H1 (cell line): ENCODE measurements at regions not wholly inside any gene's neighbourhood (a gene's known extent, or its start where the extent isn't known, plus 50 kb on each side); places are given as distances from the start of the nearest gene placed in this dataset.

ENCODE experiments used
- CTCF ChIA-PET: fragments of 300-600 bp; sonication (Branson Sonifier 250); formaldehyde crosslinking; loops from one replicate; lab custom pipeline; 2021; ENCODE audit not compliant: partially characterized antibody; lab: Charles Lee
- POLR2A ChIA-PET: fragments of 300-600 bp; sonication (Branson Sonifier 250); formaldehyde crosslinking; loops from one replicate; lab custom pipeline; 2021; ENCODE audit warnings: inconsistent platforms; ENCODE audit not compliant: partially characterized antibody; lab: Charles Lee
- DNase-seq, 2 experiments: peaks; one replicate each; pipeline versions ENCODE4 v3.0.0 to v3.0.0-alpha.2; 2010 to 2022; ENCODE audit warnings: low spot score in 2 of 2, low read depth in 1 of 2, mixed read lengths in 1 of 2
- FAIRE-seq: peaks from 2 replicates; lab custom pipeline; 2011; peaks lifted over from hg19 to GRCh38; lab: Jason Lieb, UNC
- H2AFZ ChIP-seq: 2 replicates; pipeline ENCODE4 v1.8.1; 2012; ENCODE audit warnings: low read length, inconsistent platforms
- H2AK5ac ChIP-seq: 2 replicates; pipeline ENCODE4 v1.6.1; 2013; ENCODE audit warnings: low read depth, low read length
- H2BK120ac ChIP-seq: replicated peaks from 2 replicates; pipeline ENCODE3; 2013; ENCODE audit warnings: low read depth, low read length, inconsistent platforms
- H2BK12ac ChIP-seq: 2 replicates; pipeline ENCODE4 v1.6.1; 2013; ENCODE audit warnings: low read depth, low read length
- H2BK15ac ChIP-seq: 2 replicates; pipeline ENCODE4 v1.6.1; 2013; ENCODE audit warnings: low read length
- H2BK20ac ChIP-seq: 2 replicates; pipeline ENCODE4 v1.6.1; 2013; ENCODE audit warnings: low read length
- H2BK5ac ChIP-seq: 2 replicates; pipeline ENCODE4 v1.6.1; 2013; ENCODE audit warnings: low read depth, low read length
- H3K14ac ChIP-seq: 2 replicates; pipeline ENCODE4 v1.6.1; 2013; ENCODE audit warnings: inconsistent platforms; ENCODE audit not compliant: insufficient read length
- H3K18ac ChIP-seq: 2 replicates; pipeline ENCODE4 v1.6.1; 2013; ENCODE audit warnings: low read length; ENCODE audit errors: extremely low read depth
- H3K23ac ChIP-seq: 2 replicates; pipeline ENCODE4 v1.6.1; 2013; ENCODE audit warnings: inconsistent platforms; ENCODE audit not compliant: insufficient read length
- H3K23me2 ChIP-seq: 2 replicates; pipeline ENCODE4 v1.6.1; 2013; ENCODE audit warnings: low read depth, low read length
- H3K27ac ChIP-seq: 2 replicates; pipeline ENCODE4 v1.6.1; 2011; ENCODE audit warnings: low read depth, low read length, inconsistent platforms
- H3K27me3 ChIP-seq, 4 experiments: replicated peaks in 1 of 4; 1 replicate in 1 of 4; 2 replicates in 3 of 4; pipeline versions ENCODE4 v1.6.1 to v1.8.1; 2011 to 2013; ENCODE audit warnings: low read length in 3 of 4, mild to moderate bottlenecking in 3 of 4, inconsistent platforms in 2 of 4, mixed read lengths in 2 of 4, moderate library complexity in 1 of 4; ENCODE audit not compliant: control insufficient read depth in 3 of 4, insufficient read depth in 3 of 4; ENCODE audit errors: extremely low read depth in 1 of 4
- H3K36me3 ChIP-seq, 4 experiments: 2 replicates each; pipeline versions ENCODE4 v1.6.1 to v1.8.1; 2011 to 2013; ENCODE audit warnings: mild to moderate bottlenecking in 4 of 4, low read length in 3 of 4, moderate library complexity in 2 of 4, control low read depth in 1 of 4, inconsistent platforms in 1 of 4; ENCODE audit not compliant: insufficient read depth in 4 of 4, control insufficient read depth in 2 of 4
- H3K4ac ChIP-seq: replicated peaks from 2 replicates; pipeline ENCODE3; 2013; ENCODE audit warnings: low read length, low read depth, mixed read lengths, inconsistent platforms; ENCODE audit not compliant: insufficient read length
- H3K4me1 ChIP-seq, 4 experiments: replicated peaks in 1 of 4; 1 replicate in 1 of 4; 2 replicates in 3 of 4; pipeline versions ENCODE4 v1.6.1 to v1.8.1; 2011 to 2013; ENCODE audit warnings: low read length in 3 of 4, inconsistent platforms in 2 of 4, mixed read lengths in 1 of 4; ENCODE audit not compliant: insufficient read depth in 4 of 4, control insufficient read depth in 3 of 4
- H3K4me2 ChIP-seq, 2 experiments: 2 replicates each; pipeline versions ENCODE4 v1.6.1 to v1.8.1; 2011 to 2013; ENCODE audit warnings: low read depth in 2 of 2, low read length in 2 of 2, control low read depth in 1 of 2, inconsistent platforms in 1 of 2, mild to moderate bottlenecking in 1 of 2; ENCODE audit not compliant: insufficient read depth in 1 of 2
- H3K4me3 ChIP-seq, 4 experiments: fragments of 200-600, 300-600 bp in 1 of 4; sonication (generic), shearing (Covaris generic), sonication (Bioruptor Twin) in 1 of 4; 2 replicates each; pipeline versions ENCODE4 v1.5.1 to v1.8.1; 2011 to 2016; ENCODE audit warnings: low read length in 4 of 4, low read depth in 3 of 4, control low read depth in 2 of 4, inconsistent platforms in 2 of 4, mild to moderate bottlenecking in 2 of 4, mixed read lengths in 1 of 4, moderate library complexity in 1 of 4; ENCODE audit not compliant: insufficient read depth in 2 of 4; ENCODE audit errors: extremely low read depth in 1 of 4
- H3K56ac ChIP-seq: replicated peaks from 2 replicates; pipeline ENCODE3; 2013; ENCODE audit warnings: low read depth, mild to moderate bottlenecking, mixed read lengths, low read length, inconsistent platforms; ENCODE audit not compliant: insufficient read length
- H3K79me1 ChIP-seq: 2 replicates; pipeline ENCODE4 v1.6.1; 2013; ENCODE audit warnings: low read depth, low read length, control low read depth
- H3K79me2 ChIP-seq, 2 experiments: 2 replicates each; pipeline versions ENCODE4 v1.6.1 to v1.8.1; 2012 to 2013; ENCODE audit warnings: low read length in 2 of 2, mild to moderate bottlenecking in 2 of 2, inconsistent platforms in 1 of 2; ENCODE audit not compliant: insufficient read depth in 2 of 2, control insufficient read depth in 1 of 2
- H3K9ac ChIP-seq, 4 experiments: replicated peaks in 1 of 4; 1 replicate in 1 of 4; 2 replicates in 3 of 4; pipeline versions ENCODE4 v1.6.1 to v1.8.1; 2011 to 2013; ENCODE audit warnings: low read depth in 3 of 4, low read length in 3 of 4, control low read depth in 2 of 4, mild to moderate bottlenecking in 2 of 4, moderate library complexity in 2 of 4, inconsistent platforms in 1 of 4; ENCODE audit errors: extremely low read depth in 1 of 4
- H3K9me3 ChIP-seq, 2 experiments: 2 replicates each; pipeline versions ENCODE4 v1.6.1 to v1.8.1; 2012 to 2013; ENCODE audit warnings: mild to moderate bottlenecking in 2 of 2, moderate library complexity in 2 of 2, control low read depth in 1 of 2, inconsistent platforms in 1 of 2, low read depth in 1 of 2, low read length in 1 of 2, mixed read lengths in 1 of 2; ENCODE audit not compliant: insufficient read depth in 2 of 2
- H4K20me1 ChIP-seq, 2 experiments: replicated peaks in 1 of 2; 2 replicates each; pipeline versions ENCODE3 to v1.8.1; 2011 to 2013; ENCODE audit warnings: inconsistent platforms in 2 of 2, low read length in 2 of 2, mild to moderate bottlenecking in 1 of 2; ENCODE audit not compliant: insufficient read depth in 2 of 2, control insufficient read depth in 1 of 2
- H4K5ac ChIP-seq: 2 replicates; pipeline ENCODE4 v1.6.1; 2013; ENCODE audit warnings: low read length, low read depth, mixed read lengths, inconsistent platforms; ENCODE audit not compliant: insufficient read length
- H4K8ac ChIP-seq: 2 replicates; pipeline ENCODE4 v1.8.0; 2013; ENCODE audit warnings: mild to moderate bottlenecking, moderate library complexity, low read length, inconsistent platforms; ENCODE audit not compliant: insufficient read depth; ENCODE audit errors: extremely low read depth
- H4K91ac ChIP-seq: replicated peaks from 2 replicates; pipeline ENCODE3; 2013; ENCODE audit warnings: low read length, mixed read lengths, inconsistent platforms; ENCODE audit not compliant: insufficient read length
- CHD2 ChIP-seq: IDR thresholded peaks from 2 replicates; pipeline ENCODE4 v1.6.1; 2012; ENCODE audit warnings: low read length, improper control_type of control experiment
- HDAC2 ChIP-seq, 2 experiments: fragments of 300-600 bp in 1 of 2; sonication (generic) in 1 of 2; IDR thresholded peaks; 2 replicates each; pipeline ENCODE4 v1.6.1; 2011 to 2012; ENCODE audit warnings: low read depth in 2 of 2, low read length in 2 of 2, mild to moderate bottlenecking in 2 of 2, moderate library complexity in 2 of 2, borderline replicate concordance in 1 of 2, inconsistent platforms in 1 of 2
- KDM1A ChIP-seq: fragments of 200-600, 300-600 bp; sonication (generic); IDR thresholded peaks from 2 replicates; pipeline ENCODE4 v1.7.1; 2016; ENCODE audit warnings: mild to moderate bottlenecking, low read length, borderline replicate concordance
- NRF1 ChIP-seq: IDR thresholded peaks from 2 replicates; pipeline ENCODE4 v1.6.1; 2011; ENCODE audit warnings: mild to moderate bottlenecking, low read depth, low read length, improper control_type of control experiment
- PHF8 ChIP-seq: fragments of 200-600 bp; sonication (generic); conservative IDR thresholded peaks from 2 replicates; pipeline ENCODE4 v1.7.1; 2012; ENCODE audit warnings: low read depth, mild to moderate bottlenecking, inconsistent platforms, low read length, moderate library complexity

GRCh38 chr13:57837801-57838200, 206.3 kb downstream of the PCDH17 start:
- CTCF ChIA-PET = no interaction called here

More at GRCh38 chr13:57837801-57838200, 206.3 kb downstream of the PCDH17 start:
- H3K56ac ChIP-seq = no peak overlapping the region
- H3K4me3 ChIP-seq = no peak overlapping the region
- no peaks in the 10 kb centered on the region for H4K20me1 ChIP-seq
- no peak overlapping the region for H4K8ac ChIP-seq
- no peak overlapping the region for H2AFZ ChIP-seq
- H3K27ac ChIP-seq = no peak overlapping the region
- FAIRE-seq = no peak
- H2BK15ac ChIP-seq = no peak overlapping the region
- no peaks in the 10 kb centered on the region for H3K9me3 ChIP-seq
- no peak overlapping the region for H4K5ac ChIP-seq
- no peaks in the 10 kb centered on the region for H3K23me2 ChIP-seq
- no peak overlapping the region for H3K4me2 ChIP-seq
- no peak overlapping the region for H3K4ac ChIP-seq
- no peak overlapping the region for H2AK5ac ChIP-seq
- H3K14ac ChIP-seq = no peak overlapping the region
- no peak overlapping the region for H2BK20ac ChIP-seq
- H2BK5ac ChIP-seq = no peak overlapping the region
- no peaks in the 10 kb centered on the region for H3K27me3 ChIP-seq
- no peak overlapping the region for H2BK12ac ChIP-seq
- no peaks in the 10 kb centered on the region for H3K4me1 ChIP-seq
- no peaks in the 10 kb centered on the region for H3K36me3 ChIP-seq
- TF ChIP-seq NRF1 (no peak), HDAC2 (IDR thresholded peaks at IDR 0.05; ENCODE audit: borderline replicate concordance in 1 of 2, low read depth in 2 of 2, low read length in 2 of 2) (no peak), CHD2 (no peak), PHF8 (no peak), KDM1A (no peak)
- TF ChIP-seq, all 59 proteins: peak for 0
- Histone ChIP-seq H3K9ac (no peak overlapping the region), H3K79me2 (no peaks in the 10 kb centered on the region), H3K18ac (no peak overlapping the region), H3K79me1 (no peaks in the 10 kb centered on the region), H2BK120ac (no peak overlapping the region), H4K91ac (no peak overlapping the region), H3K23ac (no peak overlapping the region)
- POLR2A ChIA-PET = no interaction called here
- no peak for DNase-seq
